Lower leg skin (tissue), 3 donors: ENCODE measurements at regions not wholly inside any gene's neighbourhood (a gene's known extent, or its start where the extent isn't known, plus 50 kb on each side); places are given as distances from the start of the nearest gene placed in this dataset.

Experiments used
- CTCF ChIP-seq, 3 donors: fragments of 450-650 bp; IDR thresholded peaks; one replicate each; pipeline ENCODE4 v1.5.1; 2016; ENCODE audit warnings: antibody characterized with exemption in 3 of 3, mild to moderate bottlenecking in 3 of 3, moderate library complexity in 2 of 3
- POLR2A ChIP-seq, 2 donors: fragments of 450-650 bp; IDR thresholded peaks; one replicate each; pipeline ENCODE4 v1.6.1; 2016 to 2017; ENCODE audit warnings: antibody characterized with exemption in 2 of 2, mild to moderate bottlenecking in 1 of 2, moderate library complexity in 1 of 2

- TF ChIP-seq POLR2A (IDR thresholded peaks at IDR 0.05) (no peak), CTCF (IDR thresholded peaks at IDR 0.05) (no peak)
Observed at GRCh38 chr4:19033816-19034733, 1012.5 kb upstream of the LCORL start.
